GM19351 (cell line): ENCODE measurements at regions not wholly inside any gene's neighbourhood (a gene's known extent, or its start where the extent isn't known, plus 50 kb on each side); places are given as distances from the start of the nearest gene placed in this dataset.

Source experiments
- ATAC-seq: cut with Tn5 transposase; IDR thresholded peaks from one replicate; pipeline ENCODE4 v1.9.1; 2021; ENCODE audit warnings: mild to moderate bottlenecking, moderate library complexity; ENCODE audit not compliant: unreplicated experiment

GRCh38 chr12:111161898-111162297 is 207.0 kb downstream of the PHETA1 start:
- no peak for ATAC-seq

GRCh38 chr12:111160350-111161241 is 208.3 kb downstream of the PHETA1 start:
- no peak for ATAC-seq

- no peak for ATAC-seq
Measured at GRCh38 chr12:111158992-111159391, 209.9 kb downstream of the PHETA1 start.

- no peak for ATAC-seq
Measured at GRCh38 chr12:111157486-111157885, 211.4 kb downstream of the PHETA1 start.

GRCh38 chr12:111156304-111156703 is 212.6 kb downstream of the PHETA1 start:
- ATAC-seq: no peak

- no peak for ATAC-seq
Measured at GRCh38 chr12:111155521-111155920, 213.4 kb downstream of the PHETA1 start.

GRCh38 chr12:111155020-111155419 is 213.9 kb downstream of the PHETA1 start:
- ATAC-seq: no peak

- no peak for ATAC-seq
Measured at GRCh38 chr12:111154147-111154834, 214.6 kb downstream of the PHETA1 start.

GRCh38 chr12:111152561-111152960 is 216.3 kb downstream of the PHETA1 start:
- ATAC-seq: no peak

GRCh38 chr12:111150921-111151840 is 217.7 kb downstream of the PHETA1 start:
- no peak for ATAC-seq

GRCh38 chr12:111150360-111150759 is 218.5 kb downstream of the PHETA1 start:
- no peak for ATAC-seq

- ATAC-seq: no peak
Measured at GRCh38 chr12:111149299-111149698, 219.6 kb downstream of the PHETA1 start.

- ATAC-seq: no peak
Measured at GRCh38 chr12:111148005-111148404, 220.9 kb downstream of the PHETA1 start.

- ATAC-seq: no peak
Measured at GRCh38 chr12:111143271-111143670, 222.9 kb upstream of the MYL2 start.

- no peak for ATAC-seq
Measured at GRCh38 chr12:111141205-111141604, 220.8 kb upstream of the MYL2 start.

- ATAC-seq: no peak
Measured at GRCh38 chr12:111138016-111138415, 217.6 kb upstream of the MYL2 start.

GRCh38 chr12:111135293-111135832 is 215.0 kb upstream of the MYL2 start:
- ATAC-seq: no peak

GRCh38 chr12:111130336-111130735 is 210.0 kb upstream of the MYL2 start:
- ATAC-seq: no peak

GRCh38 chr12:111129149-111129767 is 208.9 kb upstream of the MYL2 start:
- ATAC-seq: no peak

- ATAC-seq: no peak
Measured at GRCh38 chr12:111126331-111126730, 206.0 kb upstream of the MYL2 start.
